ENCODE measurements at regions not wholly inside any gene's neighbourhood (a gene's known extent, or its start where the extent isn't known, plus 50 kb on each side); places are given as distances from the start of the nearest gene placed in this dataset.
A peak's percentile ranks its signal among the peaks of the same experiment; 100 is the strongest.

DNA sequence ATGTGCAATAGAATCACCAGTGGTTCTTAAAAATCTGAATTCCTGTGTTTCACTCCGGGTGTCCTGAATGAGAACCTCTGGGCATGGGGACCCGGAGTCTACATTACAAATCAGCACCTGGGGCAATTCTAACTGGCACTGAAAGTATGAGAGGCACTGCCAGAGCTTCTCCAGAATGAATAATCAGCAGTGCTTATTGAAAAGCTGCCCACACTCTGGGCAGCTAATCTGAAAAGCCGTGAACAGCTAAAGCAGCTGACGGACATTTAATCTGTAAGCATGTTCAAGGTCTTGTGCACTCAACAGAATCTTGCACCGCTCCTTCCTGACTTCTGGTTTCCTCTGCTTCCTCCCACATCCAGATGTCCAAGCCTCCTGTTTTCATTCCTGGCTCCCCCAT lies 113.3 kb upstream of the KIF5B start:
- ATAC-seq: no peak

DNA sequence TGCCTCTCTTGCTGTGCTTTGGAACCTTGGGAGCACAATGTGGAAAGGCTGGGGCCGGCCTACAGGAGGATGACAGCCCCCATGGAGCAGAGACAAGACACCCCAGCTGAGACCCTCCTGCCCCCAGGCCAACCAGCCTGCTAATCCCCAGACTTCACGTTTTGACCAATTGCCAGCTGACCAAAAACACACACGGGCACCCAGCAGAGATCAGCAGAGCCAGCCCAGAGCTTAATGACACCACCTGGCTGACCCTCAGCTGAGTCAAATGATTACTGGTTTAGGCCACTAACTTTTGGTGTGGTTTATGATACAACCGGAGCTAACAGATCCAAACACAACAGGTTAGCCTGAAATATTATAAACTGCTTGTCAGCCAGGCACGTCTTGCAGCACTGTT lies 111.2 kb upstream of the KIF5B start:
- no peak for ATAC-seq

DNA sequence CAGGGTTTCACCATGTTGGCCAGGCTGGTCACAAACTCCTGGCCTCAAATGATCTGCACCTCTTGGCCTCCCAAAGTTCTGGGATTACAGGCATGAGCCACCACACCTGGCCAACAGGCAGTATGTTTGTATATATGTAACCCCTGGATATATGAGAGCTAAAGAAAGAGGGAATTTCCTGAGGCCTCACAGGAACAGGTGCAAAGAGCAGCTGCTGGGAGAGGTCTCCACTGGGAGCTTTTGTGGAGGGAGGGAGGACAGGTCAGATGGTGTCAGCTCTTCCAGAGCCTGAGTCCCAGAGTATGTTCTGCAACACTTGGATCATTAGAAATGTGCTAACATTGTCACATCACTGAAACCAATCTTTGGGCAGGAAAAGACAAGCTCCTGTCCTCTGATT lies 110.1 kb upstream of the KIF5B start:
- no peak for ATAC-seq

DNA sequence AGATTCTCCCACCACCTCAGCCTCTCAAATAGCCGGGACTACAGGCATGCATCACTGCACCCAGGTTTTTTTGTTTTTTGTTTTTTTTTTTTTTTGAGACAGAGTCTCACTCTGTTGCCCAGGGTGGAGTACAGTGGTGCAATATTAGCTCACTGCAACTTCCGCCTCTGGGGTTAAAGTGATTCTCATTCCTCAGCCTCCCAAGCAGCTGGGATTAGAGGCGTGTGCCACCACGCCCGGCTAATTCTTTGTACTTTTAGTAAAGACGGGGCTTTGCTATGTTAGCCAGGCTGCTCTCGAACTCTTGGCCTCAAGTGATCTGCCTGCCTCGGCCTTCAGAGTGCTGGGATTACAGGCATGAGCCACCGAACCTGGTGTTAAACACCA lies 107.5 kb upstream of the KIF5B start:
- ATAC-seq: peak; percentile 51

DNA sequence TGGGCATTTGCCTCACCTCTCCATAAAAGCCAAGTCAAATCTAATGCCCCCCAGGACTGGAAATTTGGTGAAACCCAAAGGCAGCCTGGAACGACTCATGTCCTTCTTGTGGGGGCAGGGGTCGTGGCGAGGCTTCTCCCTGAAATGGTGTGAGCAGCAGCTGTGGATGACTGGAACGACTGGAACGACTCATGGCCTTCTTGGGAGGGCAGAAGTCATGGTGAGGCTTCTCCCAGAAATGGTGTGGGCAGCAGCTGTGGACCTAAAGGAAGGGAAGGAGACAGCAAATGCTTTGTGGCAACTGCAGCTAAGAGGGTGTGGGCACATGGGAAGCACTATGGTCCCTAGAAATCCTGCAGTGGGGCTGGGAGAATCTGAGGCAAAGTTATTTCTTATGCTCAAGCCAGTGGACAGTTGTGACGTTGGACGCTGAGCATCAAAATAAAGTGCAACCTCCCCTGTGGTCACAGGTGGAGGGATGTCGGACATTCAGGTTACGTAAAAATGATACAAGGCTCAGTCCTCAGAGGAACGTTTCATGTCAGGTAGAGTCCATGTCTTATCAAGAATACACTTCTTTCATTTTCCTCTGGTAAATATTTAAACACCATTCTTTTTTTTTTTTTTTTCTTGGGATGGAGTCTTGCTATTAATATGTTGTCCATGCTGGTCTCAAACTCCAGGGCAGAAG lies 107.0 kb upstream of the KIF5B start:
- no peak for ATAC-seq

DNA sequence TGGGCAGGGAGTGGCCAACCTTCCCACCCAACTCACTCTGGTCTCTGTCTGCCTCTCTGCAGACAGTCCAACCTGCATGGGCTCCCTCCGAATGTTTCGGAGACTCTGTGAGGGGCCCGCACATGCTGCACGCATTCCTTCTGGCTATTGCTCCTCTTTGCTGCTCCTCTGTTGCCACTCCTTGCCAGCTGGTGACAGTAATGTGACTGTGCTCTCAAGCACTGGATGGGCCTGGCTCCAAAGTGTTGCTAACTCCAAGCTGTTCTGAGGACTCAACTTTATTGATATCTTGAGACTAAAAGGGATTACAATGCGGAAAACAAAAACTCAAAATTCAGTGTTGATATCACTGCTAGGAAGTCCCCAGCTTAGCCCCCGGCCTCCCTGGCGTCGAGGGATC lies 105.4 kb upstream of the KIF5B start:
- ATAC-seq: no peak

DNA sequence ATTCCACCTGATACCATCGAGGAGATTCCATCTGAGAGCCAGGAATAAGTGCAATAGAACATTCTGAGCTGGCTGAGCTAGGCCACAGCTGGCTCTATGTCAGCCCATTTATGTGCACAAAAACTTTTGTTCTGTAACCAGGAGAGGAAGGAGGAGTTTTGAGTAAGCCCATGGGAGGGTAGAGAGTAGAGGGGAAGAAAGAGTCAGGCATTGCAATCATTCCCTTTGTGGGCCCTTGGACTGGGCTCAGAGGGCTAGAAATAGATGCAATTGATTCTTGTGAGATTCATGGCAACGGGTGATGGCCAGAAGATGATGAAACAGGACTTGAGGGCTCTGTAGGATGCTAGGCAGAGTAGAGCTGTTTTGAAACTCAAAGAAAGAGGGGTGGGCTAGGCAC lies 104.6 kb upstream of the KIF5B start:
- ATAC-seq: no peak

DNA sequence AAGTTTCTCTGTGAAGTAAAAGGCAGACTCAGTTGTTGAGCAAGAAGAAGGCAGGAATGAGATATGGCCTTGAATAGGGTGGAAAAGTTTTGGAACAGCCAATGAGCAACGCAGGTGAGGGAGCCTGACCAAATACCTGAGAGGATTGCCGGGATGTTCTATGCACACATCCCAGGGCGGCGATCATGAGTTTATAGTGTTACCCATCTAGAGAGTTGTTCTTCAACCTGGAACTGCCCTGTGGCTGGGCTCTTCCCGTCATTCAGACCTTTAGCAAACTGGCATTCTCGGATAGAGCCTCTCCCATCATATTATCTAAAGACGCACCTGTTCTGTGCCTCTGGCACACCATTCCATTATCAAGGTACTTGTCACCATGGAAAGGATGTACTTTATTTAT lies 103.0 kb upstream of the KIF5B start:
- no peak for ATAC-seq

DNA sequence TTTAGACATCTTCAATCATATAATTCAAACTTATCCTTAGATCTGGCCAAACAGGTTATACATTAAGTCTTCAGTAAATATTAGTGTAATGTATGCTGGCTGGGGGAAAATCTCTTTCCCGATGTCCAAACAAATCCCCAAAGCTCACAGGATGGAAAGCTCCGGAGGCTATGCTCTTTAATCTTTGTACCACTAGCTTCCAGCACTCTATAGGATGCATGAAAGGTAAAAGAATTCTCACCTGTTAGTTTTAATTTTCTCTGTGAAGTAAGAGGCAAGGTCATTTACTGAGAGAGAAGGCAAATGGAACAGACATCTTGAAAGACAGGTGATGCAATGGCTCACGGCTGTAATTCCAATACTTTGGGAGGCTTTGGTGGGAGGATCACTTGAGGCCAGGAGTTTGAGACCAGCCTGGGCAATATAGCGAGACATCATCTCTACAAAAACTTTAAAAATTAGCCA lies 99.8 kb upstream of the KIF5B start:
- peak; percentile 55 for ATAC-seq

DNA sequence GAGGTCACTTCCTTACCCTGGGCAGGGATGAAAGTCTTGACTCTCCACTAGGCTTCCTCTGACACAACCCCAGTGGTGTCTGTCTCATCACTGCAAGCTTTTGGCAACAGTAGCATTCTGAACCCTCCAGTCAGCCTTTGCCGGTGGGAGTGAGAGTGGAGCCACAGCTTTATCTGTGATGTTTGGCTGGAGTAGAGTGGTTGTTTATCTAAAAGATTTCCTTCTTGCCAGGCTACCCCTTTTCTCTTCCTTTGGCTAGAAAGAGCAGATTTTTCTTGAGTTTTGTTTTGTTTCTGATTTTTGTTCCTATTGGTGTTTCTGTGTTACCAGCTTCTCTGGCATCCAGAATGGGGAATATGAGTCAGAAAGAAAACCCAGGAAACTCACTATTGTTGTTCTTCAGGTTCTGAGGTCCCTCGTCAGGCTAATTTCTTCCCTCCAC lies 98.9 kb upstream of the KIF5B start:
- peak; percentile 84 for ATAC-seq

DNA sequence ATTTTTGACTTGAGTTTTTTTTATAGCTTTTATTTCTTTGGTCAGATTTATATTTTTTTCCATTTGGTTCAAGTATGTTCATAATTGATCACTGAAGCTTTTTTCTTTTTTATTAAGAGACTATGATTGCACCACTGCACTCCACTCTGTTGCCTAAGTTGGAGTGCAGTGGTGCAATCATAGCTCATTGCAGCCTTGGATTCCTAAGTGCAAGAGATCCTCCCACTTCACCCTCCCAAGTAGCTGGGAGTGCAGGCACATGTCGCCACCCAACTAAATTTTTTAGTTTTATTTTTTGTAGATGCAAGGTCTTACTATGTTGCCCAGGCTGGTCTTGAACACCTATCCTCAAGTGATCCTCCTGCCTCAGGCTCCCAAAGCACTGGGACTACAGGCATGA lies 97.7 kb upstream of the KIF5B start:
- no peak for ATAC-seq

DNA sequence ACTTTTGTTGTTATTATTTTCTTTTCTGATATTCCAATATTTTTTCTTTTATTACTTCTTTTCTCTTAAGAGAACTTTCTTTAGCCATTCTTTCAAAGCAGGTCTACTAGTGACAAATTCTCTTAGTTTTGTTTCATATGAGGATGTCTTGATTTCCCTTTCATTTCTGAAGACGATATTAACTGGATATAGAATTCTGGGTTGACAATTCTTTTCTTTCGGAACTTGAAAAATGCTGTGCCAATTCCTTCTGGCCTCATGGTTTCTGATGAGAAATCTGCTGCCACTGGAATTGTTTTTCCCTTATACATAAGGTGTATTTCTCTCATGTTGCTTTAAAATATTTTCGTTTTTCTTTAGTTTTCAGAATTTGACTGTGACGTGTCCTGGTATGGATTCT lies 97.0 kb upstream of the KIF5B start:
- no peak for ATAC-seq

DNA sequence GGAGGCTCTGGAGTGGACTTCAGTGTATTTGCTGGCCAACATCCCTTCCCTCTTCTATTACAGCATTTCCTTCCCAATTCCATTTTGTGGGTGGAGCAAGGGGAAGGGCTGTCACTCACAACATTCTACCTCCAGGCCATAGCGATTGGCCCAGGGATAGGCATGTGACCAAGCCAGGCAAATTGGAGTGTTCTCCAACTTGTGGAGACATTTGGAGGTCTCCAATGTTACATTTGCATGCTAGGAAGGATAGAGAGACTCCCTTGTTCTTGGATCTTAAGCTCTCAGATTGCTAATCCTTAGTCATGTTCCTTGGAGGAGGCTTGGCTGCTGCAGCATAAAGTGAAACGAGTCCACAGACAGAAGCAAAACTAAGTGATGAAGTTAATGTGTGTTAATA lies 95.6 kb upstream of the KIF5B start:
- ATAC-seq: no peak

DNA sequence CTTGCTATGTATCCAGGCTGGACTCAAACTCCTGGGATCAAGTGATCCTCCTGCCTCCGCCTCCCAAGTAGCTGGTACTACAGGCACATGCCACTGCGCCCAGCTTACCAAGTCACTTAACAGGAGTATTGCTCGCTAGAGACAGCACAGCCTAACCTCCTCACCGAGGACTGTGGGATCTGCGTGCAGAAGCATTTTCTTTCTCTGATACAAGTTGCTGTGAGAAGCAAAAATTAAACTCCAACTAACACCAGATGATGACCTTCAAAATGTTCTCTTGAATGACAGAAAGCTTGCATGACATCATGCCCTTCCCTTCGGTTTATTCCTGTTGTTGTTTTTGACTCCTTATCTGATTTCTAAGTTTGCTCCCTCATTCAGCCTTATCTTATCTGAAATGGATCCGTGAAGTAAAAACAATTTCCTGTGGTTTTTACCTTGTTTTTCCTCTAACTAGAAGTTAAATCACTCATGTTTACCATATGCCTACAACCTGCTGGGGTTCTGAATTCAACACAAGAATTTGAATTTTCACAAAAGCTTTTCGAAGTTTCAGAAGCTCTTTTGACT lies 94.4 kb upstream of the KIF5B start:
- no peak for ATAC-seq

DNA sequence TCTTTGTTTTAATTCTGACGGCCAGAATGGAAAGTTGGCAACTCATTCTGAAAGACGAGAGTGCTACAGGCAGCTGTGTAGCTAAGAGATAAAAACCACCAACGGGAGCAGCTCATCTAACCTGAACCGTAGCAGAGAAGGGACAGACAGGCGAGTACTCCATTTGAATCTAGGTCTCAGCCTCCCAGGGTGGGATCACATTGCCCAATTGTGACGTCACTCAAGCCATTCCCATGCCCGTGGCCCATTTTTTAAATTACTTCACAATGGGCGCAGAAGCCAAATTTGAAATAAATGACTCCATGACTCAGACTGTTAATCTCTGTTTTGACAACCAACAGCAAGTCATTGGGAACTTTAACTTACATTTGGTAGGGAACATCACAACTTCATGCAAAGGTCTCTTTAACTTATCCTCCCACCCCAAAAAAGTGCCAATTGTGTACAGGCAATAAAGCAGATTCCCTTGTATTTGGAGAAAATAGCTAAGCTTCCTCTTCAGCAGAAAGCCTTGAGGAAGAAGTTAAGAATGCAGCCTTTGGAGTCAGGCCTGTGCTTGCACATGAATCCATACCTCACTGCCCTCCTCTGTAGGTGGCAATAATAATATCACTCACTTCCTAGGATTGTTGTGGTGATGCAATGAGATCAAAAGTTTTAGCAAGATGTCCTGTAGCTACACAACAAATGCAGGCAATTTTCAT lies 93.2 kb upstream of the KIF5B start:
- peak; percentile 83 for ATAC-seq

DNA sequence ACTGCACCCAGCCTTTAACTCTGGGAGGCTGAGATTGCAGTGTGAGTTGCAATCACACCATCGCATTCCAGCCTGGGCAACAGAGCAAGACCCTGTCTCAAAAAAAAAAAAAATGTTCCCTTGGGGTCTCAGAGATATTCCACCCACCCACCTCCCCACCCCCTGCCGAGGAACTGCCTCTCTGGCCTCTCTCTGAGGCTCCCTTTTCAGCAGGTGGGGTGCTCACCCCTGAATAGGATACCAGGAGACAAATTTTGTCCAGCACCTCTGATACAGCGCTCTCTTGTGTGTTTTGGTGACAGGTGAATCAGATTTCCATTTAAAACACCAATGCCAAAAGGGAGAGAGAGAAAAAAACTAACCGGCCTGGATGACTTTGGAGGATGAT lies 92.6 kb upstream of the KIF5B start:
- ATAC-seq: peak; percentile 4

DNA sequence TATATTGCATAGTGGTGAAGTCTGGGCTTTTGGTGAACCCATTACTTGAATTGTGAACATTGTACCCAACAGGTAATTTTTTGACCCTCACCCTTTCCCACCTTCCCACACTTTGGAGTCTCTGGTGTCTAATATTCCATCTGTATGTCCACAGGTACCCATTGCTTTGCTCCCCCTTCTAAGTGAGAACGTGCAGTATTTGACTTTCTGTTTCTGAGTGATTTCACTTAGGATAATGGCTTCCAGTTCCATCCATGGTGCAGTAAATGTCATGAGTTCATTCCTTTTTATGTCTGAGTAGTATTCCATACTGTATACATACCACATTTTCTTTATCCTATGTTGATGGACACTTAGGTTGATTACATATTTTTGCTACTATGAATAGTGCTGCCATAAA lies 91.5 kb upstream of the KIF5B start:
- ATAC-seq: no peak

DNA sequence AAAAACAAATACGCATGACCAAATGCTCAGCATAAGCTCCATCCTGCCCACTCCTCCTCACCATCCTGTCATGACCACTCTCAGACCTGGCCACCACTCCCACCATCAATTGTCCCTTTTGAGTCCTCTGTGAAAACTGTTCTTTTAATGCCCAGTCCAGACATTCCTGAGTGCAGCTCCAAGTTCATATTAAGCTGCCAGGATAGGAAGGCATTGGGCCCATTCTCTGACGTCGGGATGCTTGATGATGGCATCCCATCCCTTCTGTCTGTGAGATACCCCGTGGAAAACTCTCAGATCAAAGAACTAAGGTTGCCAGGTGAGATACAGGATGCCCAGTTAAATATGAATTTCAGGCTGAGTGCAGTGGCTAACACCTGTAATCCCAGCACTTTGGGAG lies 89.9 kb upstream of the KIF5B start:
- ATAC-seq: no peak

DNA sequence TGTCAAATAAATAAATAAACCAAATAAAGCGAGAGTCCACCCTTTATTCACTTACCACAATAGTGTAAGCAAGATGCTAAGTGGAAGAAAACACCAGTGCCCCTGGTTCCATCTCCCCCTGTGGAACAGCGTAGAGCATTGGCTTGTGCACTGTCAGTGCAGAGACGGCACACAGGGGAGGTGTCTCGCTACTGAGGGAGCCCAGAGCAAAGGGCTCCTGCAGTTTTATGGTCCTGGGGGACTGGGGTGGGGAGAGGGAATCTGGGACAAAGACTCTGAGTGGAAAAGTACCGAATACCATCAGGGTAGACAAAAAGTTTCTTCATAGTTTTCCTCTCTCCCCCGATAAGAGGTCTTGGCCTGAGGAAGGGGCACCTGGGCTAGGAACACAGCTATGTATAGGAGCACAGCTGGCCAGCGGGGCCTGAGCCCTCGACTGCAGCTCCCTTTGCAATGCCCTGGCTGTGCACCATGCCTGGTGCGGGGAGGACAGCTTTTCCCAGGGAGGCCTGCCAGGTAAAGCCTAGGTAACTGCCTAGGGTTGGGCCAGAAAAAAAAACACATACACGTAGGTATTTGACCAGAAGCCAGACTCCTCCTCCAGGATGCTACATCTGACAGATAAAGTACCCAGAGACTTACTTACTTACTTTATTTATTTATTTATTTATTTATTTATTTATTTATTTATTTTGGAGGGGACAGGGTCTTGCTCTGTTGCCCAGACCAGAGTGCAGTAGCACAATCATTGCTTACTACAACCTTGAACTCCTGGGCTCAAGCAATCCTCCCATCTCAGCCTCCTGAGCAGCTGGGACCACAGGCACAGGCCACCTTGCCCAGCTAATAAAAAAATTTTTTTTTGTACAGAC lies 88.8 kb upstream of the KIF5B start:
- peak; percentile 31 for ATAC-seq

DNA sequence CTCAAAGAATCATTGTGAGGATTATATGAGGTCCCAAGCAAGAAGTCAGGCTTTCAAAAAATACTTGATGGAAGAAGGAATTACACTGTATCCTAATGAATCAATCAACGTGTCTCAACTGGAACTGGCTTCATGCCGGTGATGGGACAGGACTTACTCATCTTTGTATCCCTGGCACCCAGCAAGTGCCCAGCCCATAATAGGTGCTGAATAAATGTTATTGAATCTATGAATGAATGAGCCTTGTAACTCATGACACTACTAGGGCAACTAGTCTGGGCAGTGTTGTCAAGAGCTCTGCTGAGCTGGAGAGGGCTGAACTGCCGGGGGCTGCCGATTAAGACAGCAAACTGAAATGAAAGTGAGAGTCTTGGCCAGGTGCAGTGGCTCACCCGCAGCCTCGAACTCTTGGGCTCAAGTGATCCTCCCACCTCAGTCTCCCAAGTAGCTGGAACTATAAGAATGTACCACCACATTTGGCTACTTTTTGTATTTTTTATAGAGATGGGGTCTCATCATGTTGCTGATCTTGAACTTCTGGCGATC lies 87.2 kb upstream of the KIF5B start:
- peak; percentile 87 for ATAC-seq

DNA sequence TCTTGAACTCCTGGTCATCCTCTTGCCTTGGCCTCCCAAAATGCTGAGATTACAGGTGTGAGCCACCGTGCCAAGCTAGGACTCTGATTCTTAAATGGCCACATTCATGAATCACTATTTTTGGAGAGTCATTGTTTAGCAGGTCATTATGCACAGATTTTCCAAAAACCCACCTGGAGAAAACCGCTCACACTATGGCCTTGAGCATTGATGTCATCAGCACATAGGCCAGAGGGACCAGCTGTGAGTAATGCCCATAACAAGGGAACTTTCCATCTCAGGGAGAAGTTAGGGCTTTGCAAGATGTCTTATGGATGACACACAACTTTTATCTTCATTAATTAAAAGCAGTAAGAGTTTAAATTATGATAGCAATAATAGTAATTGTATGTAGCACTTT lies 86.4 kb upstream of the KIF5B start:
- ATAC-seq: no peak

DNA sequence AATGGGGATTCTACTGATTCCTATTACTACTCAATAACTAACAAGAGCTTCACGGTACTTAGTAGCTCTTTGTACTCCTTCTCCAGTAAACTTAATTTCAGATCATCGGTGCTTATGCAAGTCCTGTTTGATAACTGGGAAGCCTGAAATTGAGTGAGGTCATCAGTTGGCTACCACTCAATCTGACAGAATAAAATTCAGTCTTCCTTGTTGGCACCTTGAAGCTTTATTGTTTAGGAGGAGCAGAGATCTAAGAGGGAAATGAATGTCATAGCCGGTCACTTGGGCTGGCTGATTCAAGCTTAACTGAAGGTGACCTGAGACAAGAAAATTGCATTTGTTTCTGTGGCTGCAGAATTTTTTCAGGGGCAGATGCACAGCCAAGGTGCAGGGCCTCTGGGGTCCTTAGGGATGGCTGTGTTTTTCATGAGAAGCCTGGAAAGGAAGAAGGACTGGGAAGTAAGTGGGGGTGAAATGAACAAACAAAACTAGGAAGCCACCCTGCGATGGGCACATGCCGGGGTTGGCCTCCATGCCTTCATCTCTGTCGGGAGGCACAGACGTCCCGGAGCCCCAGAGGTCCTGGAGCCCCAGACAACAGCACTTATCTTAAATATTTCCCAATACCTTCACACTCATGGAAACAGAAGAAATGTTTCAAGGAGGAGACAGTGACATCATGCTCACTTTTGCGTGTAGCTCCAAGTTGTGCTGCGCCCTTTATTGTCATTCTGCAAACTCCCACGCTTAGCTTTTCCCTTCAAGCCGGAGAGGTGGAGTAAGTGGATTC lies 85.0 kb upstream of the KIF5B start:
- peak; percentile 48 for ATAC-seq

Data from esophagus mucosa (tissue), 1 donor.